ENCODE measurements at regions not wholly inside any gene's neighbourhood (a gene's known extent, or its start where the extent isn't known, plus 50 kb on each side); places are given as distances from the start of the nearest gene placed in this dataset.

DNA sequence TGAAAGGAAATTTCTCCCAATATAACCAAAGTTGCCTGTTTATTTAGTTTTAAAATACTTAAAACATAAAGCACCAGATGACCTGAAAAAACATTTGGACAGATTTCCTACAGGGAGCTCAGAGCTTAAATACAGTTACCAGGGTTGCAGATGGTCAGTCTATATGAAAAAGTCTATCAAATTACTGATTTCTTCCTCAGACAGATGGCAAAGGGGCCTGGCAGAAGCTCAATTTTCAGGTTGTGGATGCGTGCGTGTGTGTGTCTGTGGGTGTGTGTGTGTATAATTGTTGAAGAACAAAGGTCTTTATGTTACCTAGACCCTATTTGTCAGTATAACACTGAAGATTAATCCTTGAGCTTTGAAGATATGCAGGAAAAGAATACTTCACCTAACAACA is 169.4 kb downstream of the MAD2L1 start:
- no peak for DNase-seq (ENCODE audit: low read depth)
- TF ChIP-seq, protein P1, sequence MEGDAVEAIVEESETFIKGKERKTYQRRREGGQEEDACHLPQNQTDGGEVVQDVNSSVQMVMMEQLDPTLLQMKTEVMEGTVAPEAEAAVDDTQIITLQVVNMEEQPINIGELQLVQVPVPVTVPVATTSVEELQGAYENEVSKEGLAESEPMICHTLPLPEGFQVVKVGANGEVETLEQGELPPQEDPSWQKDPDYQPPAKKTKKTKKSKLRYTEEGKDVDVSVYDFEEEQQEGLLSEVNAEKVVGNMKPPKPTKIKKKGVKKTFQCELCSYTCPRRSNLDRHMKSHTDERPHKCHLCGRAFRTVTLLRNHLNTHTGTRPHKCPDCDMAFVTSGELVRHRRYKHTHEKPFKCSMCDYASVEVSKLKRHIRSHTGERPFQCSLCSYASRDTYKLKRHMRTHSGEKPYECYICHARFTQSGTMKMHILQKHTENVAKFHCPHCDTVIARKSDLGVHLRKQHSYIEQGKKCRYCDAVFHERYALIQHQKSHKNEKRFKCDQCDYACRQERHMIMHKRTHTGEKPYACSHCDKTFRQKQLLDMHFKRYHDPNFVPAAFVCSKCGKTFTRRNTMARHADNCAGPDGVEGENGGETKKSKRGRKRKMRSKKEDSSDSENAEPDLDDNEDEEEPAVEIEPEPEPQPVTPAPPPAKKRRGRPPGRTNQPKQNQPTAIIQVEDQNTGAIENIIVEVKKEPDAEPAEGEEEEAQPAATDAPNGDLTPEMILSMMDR (IDR thresholded peaks at IDR 0.05; ENCODE audit: insufficient read depth, low read depth, low read length): no peak
- H3K4me3 ChIP-seq (ENCODE audit: low read depth, low read length): no peak overlapping the region

DNA sequence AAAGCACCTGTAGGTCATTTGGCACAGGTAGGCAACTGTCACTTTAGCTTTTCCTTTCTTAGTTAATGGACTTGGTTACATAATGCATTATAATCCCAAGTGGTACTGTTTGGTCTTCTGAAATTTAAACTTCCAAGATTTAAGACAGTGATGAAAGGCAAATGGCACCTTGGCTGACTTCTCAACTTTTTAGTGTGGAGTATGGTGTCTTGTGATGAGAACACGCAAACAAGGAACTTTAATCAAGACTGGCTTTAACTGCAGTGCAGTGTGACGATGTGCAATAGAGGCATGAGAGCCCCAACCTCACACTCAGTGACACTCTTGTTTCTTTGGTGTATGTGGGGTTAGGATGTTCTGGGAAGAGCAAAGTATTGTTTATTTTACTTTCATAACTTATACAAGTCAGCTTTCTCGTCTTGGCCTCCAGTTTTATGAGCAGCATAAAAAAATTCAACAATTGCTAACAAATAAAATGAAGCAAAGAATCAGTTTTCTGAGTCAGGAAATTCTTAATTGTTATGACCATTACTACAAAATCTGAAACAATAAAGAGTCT is 171.9 kb downstream of the MAD2L1 start:
- DNase-seq (ENCODE audit: low read depth): peak; percentile 10
- TF ChIP-seq, protein P1 (IDR thresholded peaks at IDR 0.05; ENCODE audit: insufficient read depth, low read depth, low read length): no peak
- no peak overlapping the region for H3K4me3 ChIP-seq (ENCODE audit: low read depth, low read length)

DNA sequence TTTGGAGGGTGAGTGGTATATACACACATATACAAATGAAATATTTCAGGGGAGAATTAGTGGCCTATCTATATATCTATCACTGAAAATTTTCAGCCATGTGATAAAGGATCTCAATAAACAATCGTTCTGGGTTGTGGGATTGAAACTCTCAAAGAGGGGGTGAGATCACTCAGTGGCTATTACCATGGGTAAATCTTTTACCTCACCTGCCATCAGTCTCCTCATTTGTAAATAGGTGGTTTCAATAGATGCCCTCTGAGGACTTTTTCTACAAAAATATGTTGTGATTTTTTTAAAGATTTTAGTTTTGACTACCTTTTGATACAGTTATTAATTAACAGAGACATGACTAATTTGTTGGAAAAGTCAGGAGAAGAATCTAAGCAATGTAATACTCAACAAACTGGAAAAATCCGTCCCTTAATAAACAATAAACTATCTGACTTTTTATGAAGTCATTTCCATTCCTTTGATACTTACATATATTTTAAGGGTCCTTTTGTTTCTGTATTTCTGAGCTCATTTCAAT is 192.8 kb downstream of the MAD2L1 start:
- no peak overlapping the region for H3K4me3 ChIP-seq (ENCODE audit: low read depth, low read length)
- TF ChIP-seq, protein P1 (IDR thresholded peaks at IDR 0.05; ENCODE audit: insufficient read depth, low read depth, low read length): no peak
- no peak for DNase-seq (ENCODE audit: low read depth)

DNA sequence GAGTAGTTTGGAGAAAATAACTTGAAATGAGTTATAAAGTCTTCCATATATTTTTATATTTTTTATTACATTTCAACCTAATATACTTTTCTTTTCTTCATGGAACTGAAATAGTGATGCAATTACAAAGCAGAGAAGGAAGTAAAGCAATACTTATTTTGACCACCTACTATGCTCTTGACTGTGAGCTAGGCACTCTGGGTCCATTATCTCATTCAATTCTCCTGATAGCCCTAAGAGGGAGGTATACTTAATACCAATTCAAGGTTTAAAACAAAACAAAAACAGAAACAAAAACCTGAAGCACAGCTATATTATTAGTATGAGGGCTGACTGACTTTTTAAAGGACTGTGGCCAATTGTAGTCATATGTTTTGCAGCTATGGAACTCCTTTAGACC is 193.5 kb downstream of the MAD2L1 start:
- DNase-seq (ENCODE audit: low read depth): no peak
- no peak overlapping the region for H3K4me3 ChIP-seq (ENCODE audit: low read depth, low read length)
- TF ChIP-seq, protein P1 (IDR thresholded peaks at IDR 0.05; ENCODE audit: insufficient read depth, low read depth, low read length): no peak

DNA sequence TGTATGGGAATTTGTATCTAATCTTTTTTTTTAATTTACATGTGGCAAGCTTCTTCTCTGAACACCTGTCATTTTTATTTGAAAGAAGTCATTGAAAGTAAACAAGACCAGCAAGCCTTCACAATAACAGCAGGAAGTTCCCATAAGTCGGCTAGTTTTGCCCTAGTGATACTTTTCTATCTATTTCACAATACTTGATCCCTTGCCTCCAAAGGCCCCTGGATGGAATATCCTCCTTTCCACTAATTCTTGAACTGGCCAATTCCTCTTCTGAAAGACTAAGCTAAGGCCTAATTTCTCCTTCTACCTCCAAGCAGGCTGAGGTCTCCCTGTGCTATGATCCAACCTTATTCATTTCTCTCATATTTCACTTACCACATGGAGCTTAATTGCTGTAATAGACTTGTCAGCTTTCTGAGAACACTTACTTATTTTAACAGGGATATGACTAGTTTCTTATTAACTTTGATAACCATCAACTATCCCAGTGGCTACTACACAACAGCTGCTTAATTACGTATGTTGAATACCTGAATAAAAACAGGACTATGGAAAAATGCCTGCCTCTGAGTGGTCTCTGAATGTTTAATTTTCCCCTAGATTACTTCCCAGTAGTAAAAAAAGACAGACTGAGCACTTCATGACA is 194.2 kb downstream of the MAD2L1 start:
- H3K4me3 ChIP-seq (ENCODE audit: low read depth, low read length): no peak overlapping the region
- DNase-seq (ENCODE audit: low read depth): no peak
- TF ChIP-seq, protein P1 (IDR thresholded peaks at IDR 0.05; ENCODE audit: insufficient read depth, low read depth, low read length): no peak

DNA sequence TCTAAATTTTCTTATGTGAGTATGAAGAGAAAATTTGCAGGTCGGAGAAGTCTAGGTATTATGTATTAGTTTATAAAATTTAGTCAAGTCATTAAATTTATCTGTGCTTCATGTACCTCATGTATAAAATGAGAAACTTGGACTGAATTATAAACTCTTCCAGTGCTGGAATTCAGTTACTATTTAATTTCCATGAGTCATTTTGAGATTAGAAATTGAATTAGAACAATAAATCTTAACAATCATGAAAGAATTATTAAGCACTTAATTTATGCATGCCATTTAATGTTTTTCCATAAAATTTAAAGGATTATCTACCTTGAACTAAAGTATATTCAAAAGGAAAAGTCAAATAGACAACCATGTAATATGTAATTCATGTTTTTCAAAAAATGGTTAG is 195.8 kb downstream of the MAD2L1 start:
- H3K4me3 ChIP-seq (ENCODE audit: low read depth, low read length): no peak overlapping the region
- TF ChIP-seq, protein P1 (IDR thresholded peaks at IDR 0.05; ENCODE audit: insufficient read depth, low read depth, low read length): no peak
- DNase-seq (ENCODE audit: low read depth): no peak
